HEK293T (cell line): ENCODE measurements at regions not wholly inside any gene's neighbourhood (a gene's known extent, or its start where the extent isn't known, plus 50 kb on each side); places are given as distances from the start of the nearest gene placed in this dataset.

ENCODE experiments used
- ARNT ChIP-seq: fragments of 450-650 bp; IDR thresholded peaks from 2 replicates; pipeline ENCODE4 v1.6.1; 2017; ENCODE audit warnings: mild to moderate bottlenecking
- CTBP1 ChIP-seq: fragments of 450-650 bp; IDR thresholded peaks from 2 replicates; pipeline ENCODE4 v1.6.1; 2016; ENCODE audit warnings: borderline replicate concordance
- ELF4 ChIP-seq: fragments of 450-650 bp; IDR thresholded peaks from 2 replicates; pipeline ENCODE4 v1.6.1; 2017; ENCODE audit warnings: antibody characterized with exemption
- FOXK2 ChIP-seq: fragments of 450-650 bp; IDR thresholded peaks from 2 replicates; pipeline ENCODE4 v1.6.1; 2016; ENCODE audit warnings: mild to moderate bottlenecking
- FOXM1 ChIP-seq: fragments of 450-650 bp; IDR thresholded peaks from 2 replicates; pipeline ENCODE4 v1.6.1; 2017; ENCODE audit warnings: mild to moderate bottlenecking, borderline replicate concordance
- HDGF ChIP-seq: fragments of 450-650 bp; IDR thresholded peaks from 2 replicates; pipeline ENCODE4 v1.6.1; 2017; ENCODE audit warnings: antibody characterized with exemption, borderline replicate concordance
- L3MBTL2 ChIP-seq: fragments of 450-650 bp; conservative IDR thresholded peaks from 2 replicates; pipeline ENCODE4 v1.6.1; 2016; ENCODE audit warnings: mild to moderate bottlenecking
- SP1 ChIP-seq: fragments of 450-650 bp; IDR thresholded peaks from 2 replicates; pipeline ENCODE4 v1.6.1; 2017
- SUZ12 ChIP-seq: fragments of 450-650 bp; IDR thresholded peaks from 2 replicates; pipeline ENCODE4 v1.6.1; 2016; ENCODE audit warnings: mild to moderate bottlenecking
- TARDBP ChIP-seq: fragments of 450-650 bp; IDR thresholded peaks from 2 replicates; pipeline ENCODE4 v1.6.1; 2016
- ZNF384 ChIP-seq: fragments of 450-650 bp; IDR thresholded peaks from 2 replicates; pipeline ENCODE4 v1.6.1; 2016

DNA sequence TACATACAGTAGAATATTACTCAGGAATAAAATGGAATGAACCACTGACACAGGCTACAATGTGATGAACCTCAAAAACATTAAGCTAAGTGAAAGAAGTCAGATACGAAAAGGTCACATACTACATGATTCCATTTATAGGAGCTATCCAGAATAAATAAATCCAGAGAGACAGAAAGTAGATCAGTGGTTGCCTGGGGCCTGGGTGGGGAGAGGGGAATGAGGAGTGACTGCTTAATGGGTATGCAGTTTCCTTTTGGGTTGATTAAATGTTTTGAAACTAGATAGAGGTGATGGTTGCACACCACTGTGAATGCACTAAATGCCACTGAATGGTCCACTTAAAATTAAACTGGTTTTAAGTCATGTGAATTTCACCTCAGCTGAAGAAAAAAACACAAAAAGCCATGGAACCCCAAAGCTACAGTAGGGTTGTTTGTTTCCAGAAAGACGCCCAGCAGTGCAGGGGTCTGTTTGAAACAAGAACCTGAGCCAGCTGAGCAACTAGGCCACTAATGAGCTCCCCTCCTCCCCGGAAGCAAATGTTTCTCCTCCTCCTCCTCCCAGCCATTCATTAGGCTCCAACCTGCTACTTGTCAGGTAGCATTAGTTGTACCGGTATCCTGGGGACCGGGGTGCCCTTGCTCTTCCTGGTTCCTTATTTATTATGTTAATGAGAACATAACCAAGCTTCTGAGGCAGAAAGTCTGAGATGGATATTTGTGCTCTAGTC is 168.4 kb downstream of the EVX1 start:
- no peak for TF ChIP-seq SUZ12
- TF ChIP-seq SP1, result no peak
- no peak for TF ChIP-seq TARDBP
- no peak for TF ChIP-seq FOXK2
- no peak for TF ChIP-seq FOXM1
- no peak for TF ChIP-seq ZNF384
- TF ChIP-seq ELF4, result no peak
- no peak for TF ChIP-seq CTBP1
- TF ChIP-seq HDGF, result no peak
- TF ChIP-seq L3MBTL2, result no peak
- TF ChIP-seq ARNT, result no peak
